Right cardiac atrium (tissue), 5 donors: ENCODE measurements at regions not wholly inside any gene's neighbourhood (a gene's known extent, or its start where the extent isn't known, plus 50 kb on each side); places are given as distances from the start of the nearest gene placed in this dataset.

Source experiments
- ATAC-seq, 2 donors: fragments of 200-7000 bp; cut with Tn5 transposase; one replicate each; pipeline versions ENCODE4 v1.8.0 to v1.9.1; 2020; ENCODE audit warnings: moderate library complexity in 2 of 2, mild to moderate bottlenecking in 1 of 2
- DNase-seq, 3 donors: peaks; one replicate each; pipeline ENCODE4 v3.0.0-alpha.2; 2020
- H3K27ac ChIP-seq: one replicate; pipeline ENCODE4 v1.5.1; 2013; ENCODE audit warnings: mild to moderate bottlenecking, low read length, control low read depth, moderate library complexity
- H3K27me3 ChIP-seq: one replicate; pipeline ENCODE4 v1.6.1; 2013; ENCODE audit not compliant: control insufficient read depth, insufficient read depth
- H3K4me1 ChIP-seq: one replicate; pipeline ENCODE4 v1.6.1; 2013; ENCODE audit warnings: low read length; ENCODE audit not compliant: control insufficient read depth, insufficient read depth
- H3K4me3 ChIP-seq: one replicate; pipeline ENCODE4 v1.5.1; 2013; ENCODE audit warnings: low read length, control low read depth
- H3K9me3 ChIP-seq: one replicate; pipeline ENCODE4 v1.6.1; 2013; ENCODE audit warnings: low read length; ENCODE audit not compliant: control insufficient read depth
- WGBS: extraction: QIAGEN DNeasy Blood & Tissue Kit; methylation state at CpG from one replicate; pipeline ENCODE4 v1.1.7; 2013; 5-methylcytosine and 5-hydroxymethylcytosine counted together
- intact Hi-C, 4 donors: fragments of 100-400 bp; cut with DNase I; formaldehyde crosslinking; loops; one replicate each; pipeline versions ENCODE4 v1.11.0 to v1.14.0; 2022 to 2023
- donor health status: healthy with polysubstance abuse.
- donor health status: DM: no; HTN: yes; CAD: no.
- donor health status: DM: no; HTN: no; CAD: no.
- donor health status: DM: no; HTN: yes; CAD: no; lungs with severe emphysema.
- donor health status: DM: yes; HTN: yes; CAD: no.

DNA sequence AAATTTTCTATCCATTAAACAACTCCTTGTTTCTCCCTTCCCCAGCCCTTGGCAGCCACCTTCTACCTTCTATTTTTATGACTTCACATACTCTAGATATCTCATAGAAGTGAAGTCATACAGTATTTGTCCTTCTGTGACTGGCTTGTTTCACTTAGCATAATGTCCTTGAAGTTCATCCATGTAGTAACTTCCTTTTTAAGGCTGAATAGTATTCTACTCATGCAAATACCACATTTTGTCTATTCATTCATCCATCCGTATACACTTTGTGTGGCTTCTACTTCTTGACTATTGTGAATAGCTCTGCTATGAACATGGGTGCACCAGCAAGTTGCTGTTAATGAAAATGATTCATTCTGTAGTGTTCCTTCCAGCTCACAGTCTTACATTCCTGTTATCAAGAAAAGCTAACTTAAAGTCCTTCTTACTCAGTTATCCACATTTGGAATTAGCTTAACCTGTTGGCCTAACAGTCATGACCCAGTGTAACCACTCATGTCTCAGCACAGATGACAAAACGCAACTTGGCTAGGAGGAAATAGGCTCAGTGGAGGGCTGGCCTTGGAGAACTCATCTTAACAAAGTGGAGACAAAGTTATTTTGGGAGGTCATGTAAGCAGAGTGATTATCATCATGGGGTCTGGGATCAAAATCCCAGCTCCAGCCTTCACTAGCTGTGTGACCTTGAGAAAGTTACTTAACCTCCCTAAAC, 129.7 kb upstream of the MAP3K1 start:
- Histone ChIP-seq H3K4me3 (no peak overlapping the region), H3K4me1 (peaks cover 3% of the 10 kb centered on the region), H3K27me3 (no peaks in the 10 kb centered on the region), H3K9me3 (no peaks in the 10 kb centered on the region), H3K27ac (no peak overlapping the region)
- intact Hi-C loops = no loop called here
- DNase-seq (no peak), ATAC-seq (no peak)
- 41% methylated on average over 2 of the region's 2 CpGs for WGBS

- no peak for ATAC-seq
- no peak for DNase-seq
- 94% methylated on average over 3 of the region's 3 CpGs for WGBS
- intact Hi-C loops = no loop called here
- Histone ChIP-seq H3K9me3 (no peaks in the 10 kb centered on the region), H3K27ac (no peak overlapping the region), H3K4me3 (no peak overlapping the region), H3K4me1 (peaks cover 3% of the 10 kb centered on the region), H3K27me3 (no peaks in the 10 kb centered on the region)
These were observed 131.2 kb upstream of the MAP3K1 start for GRCh38 chr5:56684159-56684558.

GRCh38 chr5:56683733-56684132, 131.6 kb upstream of the MAP3K1 start:
- H3K4me1 ChIP-seq = peaks cover 3% of the 10 kb centered on the region
- no peaks in the 10 kb centered on the region for H3K27me3 ChIP-seq
- ATAC-seq (no peak), DNase-seq (no peak)
- H3K4me3 ChIP-seq = no peak overlapping the region
- intact Hi-C loops = no loop called here
- no peaks in the 10 kb centered on the region for H3K9me3 ChIP-seq
- WGBS = 100% methylated on average over 2 of the region's 2 CpGs
- no peak overlapping the region for H3K27ac ChIP-seq

- Histone ChIP-seq H3K27me3 (no peaks in the 10 kb centered on the region), H3K27ac (no peak overlapping the region), H3K9me3 (no peaks in the 10 kb centered on the region), H3K4me1 (peaks cover under 1% of the 10 kb centered on the region), H3K4me3 (no peak overlapping the region)
- no peak for DNase-seq
- intact Hi-C loops = no loop called here
- WGBS = 94% methylated on average over 1 of the region's 1 CpG
- ATAC-seq = no peak
These were observed 132.1 kb upstream of the MAP3K1 start for GRCh38 chr5:56683281-56683680.

GRCh38 chr5:56681346-56681745, 134.0 kb upstream of the MAP3K1 start:
- H3K27me3 ChIP-seq = no peaks in the 10 kb centered on the region
- WGBS = 71% methylated on average over 1 of the region's 1 CpG
- no peak overlapping the region for H3K4me3 ChIP-seq
- no peak overlapping the region for H3K27ac ChIP-seq
- DNase-seq = no peak
- intact Hi-C loops = no loop called here
- H3K9me3 ChIP-seq = no peaks in the 10 kb centered on the region
- no peak for ATAC-seq
- peaks cover 1% of the 10 kb centered on the region for H3K4me1 ChIP-seq

DNA sequence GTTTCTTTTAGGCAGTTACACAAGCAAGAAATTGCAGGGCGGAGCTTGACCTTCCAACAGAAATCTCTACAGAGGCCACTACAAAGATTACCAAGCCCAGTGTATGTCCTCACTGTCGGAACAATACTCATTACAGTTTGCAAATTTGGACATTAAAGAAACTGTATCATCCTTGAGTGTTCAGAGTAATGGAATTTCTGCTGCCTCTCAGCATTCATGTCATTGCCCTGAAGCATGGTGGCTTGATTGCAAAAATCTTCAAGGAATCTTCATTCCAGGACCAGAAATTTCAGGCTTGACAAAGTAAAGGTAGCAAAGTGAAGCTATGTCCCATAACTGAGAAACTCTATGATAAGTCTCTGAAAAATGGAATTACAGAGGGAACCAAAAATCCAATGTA, 134.6 kb upstream of the MAP3K1 start:
- H3K27me3 ChIP-seq = no peaks in the 10 kb centered on the region
- intact Hi-C loops = no loop called here
- no peak for DNase-seq
- 91% methylated on average over 2 of the region's 2 CpGs for WGBS
- H3K9me3 ChIP-seq = no peaks in the 10 kb centered on the region
- H3K4me3 ChIP-seq = no peak overlapping the region
- no peak for ATAC-seq
- peaks cover 2% of the 10 kb centered on the region for H3K4me1 ChIP-seq
- no peak overlapping the region for H3K27ac ChIP-seq

GRCh38 chr5:56677690-56678305, 137.6 kb upstream of the MAP3K1 start:
- Histone ChIP-seq H3K27me3 (no peaks in the 10 kb centered on the region), H3K4me1 (peaks cover 2% of the 10 kb centered on the region), H3K27ac (no peak overlapping the region), H3K4me3 (no peak overlapping the region), H3K9me3 (no peaks in the 10 kb centered on the region)
- WGBS = 66% methylated on average over 2 of the region's 2 CpGs
- ATAC-seq (peak; percentile 71 to 87), DNase-seq (no peak)
- intact Hi-C loops = no loop called here

- Histone ChIP-seq H3K4me1 (peaks cover 2% of the 10 kb centered on the region), H3K9me3 (no peaks in the 10 kb centered on the region), H3K4me3 (no peak overlapping the region), H3K27me3 (no peaks in the 10 kb centered on the region), H3K27ac (no peak overlapping the region)
- WGBS = 71% methylated on average over 4 of the region's 4 CpGs
- ATAC-seq (no peak), DNase-seq (no peak)
- intact Hi-C loops = no loop called here
These were observed 139.1 kb upstream of the MAP3K1 start for GRCh38 chr5:56676091-56676768.

DNA sequence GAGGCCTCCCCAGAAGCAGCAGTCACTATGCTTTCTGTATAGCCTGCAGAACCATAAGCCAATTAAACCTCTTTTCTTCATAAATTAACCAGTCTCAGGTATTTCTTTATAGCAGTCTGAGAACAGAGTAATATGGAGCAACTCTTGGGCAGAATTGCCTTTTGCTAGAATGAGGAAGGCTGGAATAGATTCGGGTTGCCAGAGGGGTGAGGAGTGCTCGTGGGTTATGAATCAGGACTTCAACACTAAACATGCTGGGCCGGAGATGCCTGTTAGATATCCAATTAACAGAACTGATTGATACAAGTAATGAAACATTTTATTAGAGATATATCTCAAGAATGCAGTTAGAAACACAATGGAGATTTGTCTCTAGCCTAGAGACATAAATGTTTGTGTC, 140.9 kb upstream of the MAP3K1 start:
- Histone ChIP-seq H3K4me1 (peaks cover 2% of the 10 kb centered on the region), H3K27me3 (no peaks in the 10 kb centered on the region), H3K27ac (no peak overlapping the region), H3K4me3 (no peak overlapping the region), H3K9me3 (no peaks in the 10 kb centered on the region)
- DNase-seq = no peak
- intact Hi-C loops = no loop called here
- no peak for ATAC-seq
- 89% methylated on average over 3 of the region's 3 CpGs for WGBS

GRCh38 chr5:56673171-56673570, 142.2 kb upstream of the MAP3K1 start:
- peaks cover 2% of the 10 kb centered on the region for H3K4me1 ChIP-seq
- intact Hi-C loops = no loop called here
- ATAC-seq = peak; percentile 35 to 46
- no peak overlapping the region for H3K27ac ChIP-seq
- 79% methylated on average over 5 of the region's 5 CpGs for WGBS
- DNase-seq = peak in 1 of 3 donors; percentile 41
- H3K27me3 ChIP-seq = no peaks in the 10 kb centered on the region
- H3K9me3 ChIP-seq = no peaks in the 10 kb centered on the region
- H3K4me3 ChIP-seq = no peak overlapping the region

DNA sequence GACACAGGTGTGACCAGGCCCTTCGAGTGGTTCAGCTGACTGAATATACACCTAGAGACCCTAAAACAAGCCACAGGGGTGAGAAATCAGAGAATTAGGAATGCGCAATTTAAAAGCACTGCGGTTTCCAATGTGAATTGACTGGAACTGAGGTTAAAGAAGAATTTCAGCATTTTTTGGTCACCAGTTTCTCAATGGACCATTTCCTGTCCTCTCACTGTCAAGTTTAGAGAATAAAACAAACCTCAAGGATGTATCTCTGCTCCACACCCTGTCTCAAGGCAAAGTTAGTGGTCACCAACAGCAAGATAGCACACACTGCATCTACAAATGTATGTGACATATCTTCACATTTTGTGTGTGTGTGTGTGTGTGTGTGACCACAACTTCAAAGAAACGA, 143.8 kb upstream of the MAP3K1 start:
- no peak for DNase-seq
- no peaks in the 10 kb centered on the region for H3K9me3 ChIP-seq
- WGBS = 89% methylated on average over 4 of the region's 4 CpGs
- peaks cover 2% of the 10 kb centered on the region for H3K4me1 ChIP-seq
- H3K4me3 ChIP-seq = no peak overlapping the region
- no peaks in the 10 kb centered on the region for H3K27me3 ChIP-seq
- intact Hi-C loops = no loop called here
- H3K27ac ChIP-seq = no peak overlapping the region
- ATAC-seq = peak in 1 of 2 donors; percentile 30
